ENCODE measurements at regions not wholly inside any gene's neighbourhood (a gene's known extent, or its start where the extent isn't known, plus 50 kb on each side); places are given as distances from the start of the nearest gene placed in this dataset.

- no peak for DNase-seq (ENCODE audit: low read depth)
- TF ChIP-seq CTCF (IDR thresholded peaks at IDR 0.05; ENCODE audit: insufficient read depth, low read depth, low read length) = no peak
- H3K4me3 ChIP-seq (ENCODE audit: low read depth, low read length) = no peak overlapping the region
Measured at GRCh38 chr3:157695103-157695502, 191.9 kb upstream of the VEPH1 start.

GRCh38 chr3:157693762-157694161, 190.5 kb upstream of the VEPH1 start:
- TF ChIP-seq CTCF (IDR thresholded peaks at IDR 0.05; ENCODE audit: insufficient read depth, low read depth, low read length) = no peak
- no peak for DNase-seq (ENCODE audit: low read depth)

GRCh38 chr3:157692468-157692867, 189.3 kb upstream of the VEPH1 start:
- H3K4me3 ChIP-seq (ENCODE audit: low read depth, low read length) = no peak overlapping the region
- TF ChIP-seq CTCF (IDR thresholded peaks at IDR 0.05; ENCODE audit: insufficient read depth, low read depth, low read length) = no peak
- no peak for DNase-seq (ENCODE audit: low read depth)

More at GRCh38 chr3:157693762-157694161, 190.5 kb upstream of the VEPH1 start:
- H3K4me3 ChIP-seq (ENCODE audit: low read depth, low read length) = no peak overlapping the region

GRCh38 chr3:157683668-157684067, 180.5 kb upstream of the VEPH1 start:
- no peak for TF ChIP-seq CTCF (IDR thresholded peaks at IDR 0.05; ENCODE audit: insufficient read depth, low read depth, low read length)
- no peak for DNase-seq (ENCODE audit: low read depth)
- no peak overlapping the region for H3K4me3 ChIP-seq (ENCODE audit: low read depth, low read length)

- no peak for DNase-seq (ENCODE audit: low read depth)
- no peak for TF ChIP-seq CTCF (IDR thresholded peaks at IDR 0.05; ENCODE audit: insufficient read depth, low read depth, low read length)
- no peak overlapping the region for H3K4me3 ChIP-seq (ENCODE audit: low read depth, low read length)
Measured at GRCh38 chr3:157672061-157672460, 168.8 kb upstream of the VEPH1 start.

GRCh38 chr3:157671656-157672055, 168.4 kb upstream of the VEPH1 start:
- no peak overlapping the region for H3K4me3 ChIP-seq (ENCODE audit: low read depth, low read length)
- no peak for DNase-seq (ENCODE audit: low read depth)
- no peak for TF ChIP-seq CTCF (IDR thresholded peaks at IDR 0.05; ENCODE audit: insufficient read depth, low read depth, low read length)

GRCh38 chr3:157669416-157669815, 166.2 kb upstream of the VEPH1 start:
- H3K4me3 ChIP-seq (ENCODE audit: low read depth, low read length) = no peak overlapping the region
- no peak for TF ChIP-seq CTCF (IDR thresholded peaks at IDR 0.05; ENCODE audit: insufficient read depth, low read depth, low read length)
- no peak for DNase-seq (ENCODE audit: low read depth)

Measured in fibroblast of villous mesenchyme (primary cell).